NCI-H524 (cell line): ENCODE measurements at regions not wholly inside any gene's neighbourhood (a gene's known extent, or its start where the extent isn't known, plus 50 kb on each side); places are given as distances from the start of the nearest gene placed in this dataset.
A peak's percentile ranks its signal among the peaks of the same experiment; 100 is the strongest.

Experiments
- DNase-seq, 2 experiments: peaks; one replicate each; lab custom pipeline; 2025; lab: John Stamatoyannopoulos, UW

GRCh38 chr6:94535798-94536197 is 1041.5 kb upstream of the MANEA start:
- no peak for DNase-seq

- DNase-seq, result no peak
Measured at GRCh38 chr6:94511502-94512088, 1065.7 kb upstream of the MANEA start.

GRCh38 chr6:94510877-94511276 is 1066.5 kb upstream of the MANEA start:
- no peak for DNase-seq

GRCh38 chr6:94501516-94501915 is 1075.8 kb upstream of the MANEA start:
- DNase-seq, result no peak

GRCh38 chr6:94498099-94498498 is 1078.7 kb upstream of the EPHA7 start:
- DNase-seq, result no peak

- no peak for DNase-seq
Measured at GRCh38 chr6:94494500-94494899, 1075.1 kb upstream of the EPHA7 start.

- DNase-seq, result no peak
Measured at GRCh38 chr6:94487371-94487770, 1068.0 kb upstream of the EPHA7 start.

- peak; percentile 95 to 99 for DNase-seq
Measured at GRCh38 chr6:94478133-94479005, 1059.0 kb upstream of the EPHA7 start.

- no peak for DNase-seq
Measured at GRCh38 chr6:94468830-94469229, 1049.5 kb upstream of the EPHA7 start.

GRCh38 chr6:94464018-94464510 is 1044.7 kb upstream of the EPHA7 start:
- no peak for DNase-seq

- DNase-seq, result no peak
Measured at GRCh38 chr6:94463306-94463705, 1043.9 kb upstream of the EPHA7 start.

GRCh38 chr6:94462231-94462630 is 1042.9 kb upstream of the EPHA7 start:
- no peak for DNase-seq

- DNase-seq, result no peak
Measured at GRCh38 chr6:94456266-94456665, 1036.9 kb upstream of the EPHA7 start.

GRCh38 chr6:94454231-94454630 is 1034.9 kb upstream of the EPHA7 start:
- DNase-seq, result no peak

- DNase-seq, result no peak
Measured at GRCh38 chr6:94446120-94446519, 1026.8 kb upstream of the EPHA7 start.

GRCh38 chr6:94443701-94444100 is 1024.3 kb upstream of the EPHA7 start:
- no peak for DNase-seq

GRCh38 chr6:94424692-94425091 is 1005.3 kb upstream of the EPHA7 start:
- no peak for DNase-seq

- DNase-seq, result no peak
Measured at GRCh38 chr6:94417363-94417762, 998.0 kb upstream of the EPHA7 start.

- DNase-seq, result no peak
Measured at GRCh38 chr6:94414041-94414440, 994.7 kb upstream of the EPHA7 start.

- no peak for DNase-seq
Measured at GRCh38 chr6:94401311-94401710, 982.0 kb upstream of the EPHA7 start.

GRCh38 chr6:94394822-94395221 is 975.5 kb upstream of the EPHA7 start:
- no peak for DNase-seq

- DNase-seq, result no peak
Measured at GRCh38 chr6:94389218-94389617, 969.9 kb upstream of the EPHA7 start.

GRCh38 chr6:94377835-94378234 is 958.5 kb upstream of the EPHA7 start:
- no peak for DNase-seq
